PFSK-1 (cell line): ENCODE measurements at regions not wholly inside any gene's neighbourhood (a gene's known extent, or its start where the extent isn't known, plus 50 kb on each side); places are given as distances from the start of the nearest gene placed in this dataset.

Source experiments
- FOXP2 ChIP-seq: optimal IDR thresholded peaks from 2 replicates; pipeline ENCODE3; 2011; ENCODE audit warnings: borderline replicate concordance, control low read depth, inconsistent platforms; ENCODE audit not compliant: insufficient read depth; ENCODE audit errors: extremely low read length, extremely low read depth
- POLR2AphosphoS5 ChIP-seq: IDR thresholded peaks from 2 replicates; pipeline ENCODE4 v1.6.1; 2012; ENCODE audit warnings: low read depth, mild to moderate bottlenecking, control low read depth, low read length, moderate library complexity
- REST ChIP-seq, 2 experiments: IDR thresholded peaks; 2 replicates each; pipeline versions ENCODE4 v1.6.1 to v1.8.0; 2011 to 2012; ENCODE audit warnings: low read depth in 2 of 2, low read length in 2 of 2, control low read depth in 1 of 2, inconsistent platforms in 1 of 2, mild to moderate bottlenecking in 1 of 2, moderate library complexity in 1 of 2; ENCODE audit not compliant: insufficient read depth in 1 of 2
- SIN3A ChIP-seq: IDR thresholded peaks from 2 replicates; pipeline ENCODE4 v1.6.1; 2012; ENCODE audit warnings: mild to moderate bottlenecking, low read length, moderate library complexity, borderline replicate concordance; ENCODE audit not compliant: insufficient read depth
- TAF1 ChIP-seq: IDR thresholded peaks from 2 replicates; pipeline ENCODE4 v1.6.1; 2012; ENCODE audit warnings: low read length, control low read depth, borderline replicate concordance; ENCODE audit not compliant: insufficient read depth

DNA sequence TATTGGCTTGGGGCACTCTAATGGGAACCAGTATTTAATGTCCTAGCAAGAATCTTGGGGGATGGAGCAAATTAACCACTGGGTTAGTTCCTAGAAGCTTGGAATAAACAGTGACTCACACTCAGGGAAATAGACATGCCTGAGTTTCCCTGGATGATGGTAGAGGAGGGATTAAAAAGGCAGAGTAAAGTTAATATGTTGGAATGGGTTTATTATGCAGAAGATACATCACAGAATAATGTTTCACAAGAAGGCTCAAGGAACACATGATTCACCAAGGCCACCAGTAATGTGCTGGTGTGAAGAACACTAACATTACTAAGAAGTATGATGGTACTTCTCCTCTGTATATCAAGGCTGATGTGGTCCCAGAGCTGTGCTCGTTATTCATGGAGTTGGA, 752.9 kb upstream of the SEMA6A start:
- no peak for TF ChIP-seq FOXP2
- TF ChIP-seq REST (IDR thresholded peaks at IDR 0.05; ENCODE audit: insufficient read depth in 1 of 2, low read depth in 2 of 2, low read length in 2 of 2): no peak
- TF ChIP-seq SIN3A: no peak
- no peak for TF ChIP-seq TAF1
- TF ChIP-seq POLR2AphosphoS5: no peak

DNA sequence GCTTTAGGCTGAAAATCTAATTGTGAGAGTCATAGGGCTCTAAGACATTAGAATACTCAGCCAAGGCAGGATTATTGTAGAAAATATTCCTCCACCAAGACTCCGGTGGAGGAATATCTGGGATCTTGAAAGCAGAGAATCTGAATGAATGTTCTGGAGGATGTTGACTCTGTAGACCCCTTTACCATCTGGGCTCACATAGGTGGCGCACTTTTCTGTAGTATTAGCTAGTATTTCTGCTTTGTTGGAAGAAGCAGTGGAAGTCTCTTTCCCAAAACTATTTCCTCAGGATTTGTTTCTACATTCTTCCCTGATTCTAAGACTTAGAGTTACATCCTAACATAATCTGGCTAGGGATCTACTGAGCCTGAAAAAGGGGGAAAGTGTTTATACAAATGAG, 752.4 kb upstream of the SEMA6A start:
- TF ChIP-seq REST (IDR thresholded peaks at IDR 0.05; ENCODE audit: insufficient read depth in 1 of 2, low read depth in 2 of 2, low read length in 2 of 2) (no peak), FOXP2 (no peak), TAF1 (no peak), POLR2AphosphoS5 (no peak), SIN3A (no peak)

DNA sequence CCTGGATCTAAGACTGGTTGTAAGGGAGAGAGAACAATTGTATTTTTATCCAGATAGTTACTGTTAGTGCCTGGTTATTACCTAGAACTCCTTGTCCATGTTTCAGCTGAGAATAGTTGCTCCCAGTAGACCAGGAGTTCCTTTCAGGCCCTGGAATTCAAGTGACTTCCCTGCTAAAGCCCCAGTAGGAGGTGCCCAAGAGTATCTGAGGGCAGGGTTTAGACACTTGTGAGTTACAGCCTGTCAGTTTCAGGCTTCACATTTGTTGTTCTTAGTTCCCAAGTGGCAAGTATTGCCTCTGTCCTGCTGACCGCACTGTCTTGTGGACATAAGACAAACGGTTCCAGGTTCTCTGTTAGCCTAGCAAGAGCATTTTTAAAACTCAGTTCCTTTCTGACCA, 743.9 kb upstream of the SEMA6A start:
- TF ChIP-seq FOXP2 (no peak), SIN3A (no peak), REST (IDR thresholded peaks at IDR 0.05; ENCODE audit: insufficient read depth in 1 of 2, low read depth in 2 of 2, low read length in 2 of 2) (no peak), POLR2AphosphoS5 (no peak), TAF1 (no peak)

- no peak for TF ChIP-seq TAF1
- no peak for TF ChIP-seq SIN3A
- no peak for TF ChIP-seq REST (IDR thresholded peaks at IDR 0.05; ENCODE audit: insufficient read depth in 1 of 2, low read depth in 2 of 2, low read length in 2 of 2)
- TF ChIP-seq FOXP2: no peak
- no peak for TF ChIP-seq POLR2AphosphoS5
Measured at GRCh38 chr5:117315170-117315569, 740.5 kb upstream of the SEMA6A start.

GRCh38 chr5:117302949-117303348, 728.3 kb upstream of the SEMA6A start:
- TF ChIP-seq TAF1 (no peak), POLR2AphosphoS5 (no peak), SIN3A (no peak)
